GM19328 (cell line): ENCODE measurements at regions not wholly inside any gene's neighbourhood (a gene's known extent, or its start where the extent isn't known, plus 50 kb on each side); places are given as distances from the start of the nearest gene placed in this dataset.
"Not testable (repeated sequence)": the region's sequence is repeated elsewhere in the genome, so short reads cannot be mapped to it uniquely, and the experiment has no call there.

Experiments
- ATAC-seq: cut with Tn5 transposase; IDR thresholded peaks from one replicate; pipeline ENCODE4 v1.9.1; 2021; ENCODE audit warnings: mild to moderate bottlenecking, moderate library complexity; ENCODE audit not compliant: unreplicated experiment

DNA sequence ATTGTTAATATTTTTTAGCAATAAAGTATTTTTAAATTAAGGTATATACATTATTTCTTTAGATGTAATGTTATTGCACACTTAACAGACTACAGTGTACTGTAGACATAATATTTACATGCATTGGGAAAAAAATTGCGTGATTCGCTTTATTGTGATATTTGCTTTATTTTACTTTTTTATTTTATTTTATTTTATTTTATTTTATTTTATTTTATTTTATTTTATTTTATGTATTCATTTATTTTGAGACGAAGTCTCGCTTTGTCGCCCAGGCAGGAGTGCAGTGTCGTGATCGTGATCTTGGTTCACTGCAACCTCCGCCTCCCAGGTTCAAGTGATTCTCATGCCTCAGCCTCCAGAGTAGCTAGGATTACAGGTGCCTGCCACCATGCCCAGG is 1522.7 kb downstream of the AMY1C start:
- not testable (repeated sequence) for ATAC-seq

DNA sequence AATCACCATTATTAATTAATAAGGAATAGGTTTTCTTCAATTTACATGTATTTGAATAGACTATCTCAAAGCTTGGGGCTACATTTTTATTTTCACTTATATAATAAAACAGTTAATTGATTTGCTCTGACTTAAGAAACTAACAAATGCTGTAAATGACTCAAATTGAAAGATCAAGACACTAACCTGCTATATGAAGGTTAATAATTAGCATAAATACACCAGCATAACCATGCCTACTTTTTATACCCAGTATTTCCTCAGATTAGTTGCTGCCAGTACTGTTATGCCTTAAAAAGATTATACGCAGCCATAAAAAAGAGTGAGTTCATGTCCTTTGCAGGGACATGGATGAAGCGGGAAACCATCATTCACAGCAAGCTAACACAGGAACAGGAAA is 1545.1 kb downstream of the AMY1C start:
- no peak for ATAC-seq

DNA sequence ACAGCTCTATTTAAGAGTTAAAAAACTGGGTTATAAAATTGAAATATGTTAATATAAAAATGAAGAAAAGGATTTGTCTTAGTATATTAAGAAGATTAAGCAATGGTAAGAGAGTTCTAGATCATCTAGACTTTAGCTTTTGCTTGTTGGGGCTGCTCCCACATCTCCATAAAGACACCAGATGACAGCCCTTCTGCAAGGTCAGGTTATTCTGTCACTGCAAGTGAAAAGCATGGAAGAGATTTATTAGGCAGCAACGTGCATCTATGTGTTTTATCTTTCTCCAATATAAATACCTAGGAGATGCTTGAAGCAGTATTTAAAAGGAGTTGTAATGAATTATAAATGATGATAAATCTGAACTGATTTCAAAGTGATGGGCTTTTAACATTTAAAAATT is 1560.4 kb downstream of the AMY1C start:
- ATAC-seq: no peak

DNA sequence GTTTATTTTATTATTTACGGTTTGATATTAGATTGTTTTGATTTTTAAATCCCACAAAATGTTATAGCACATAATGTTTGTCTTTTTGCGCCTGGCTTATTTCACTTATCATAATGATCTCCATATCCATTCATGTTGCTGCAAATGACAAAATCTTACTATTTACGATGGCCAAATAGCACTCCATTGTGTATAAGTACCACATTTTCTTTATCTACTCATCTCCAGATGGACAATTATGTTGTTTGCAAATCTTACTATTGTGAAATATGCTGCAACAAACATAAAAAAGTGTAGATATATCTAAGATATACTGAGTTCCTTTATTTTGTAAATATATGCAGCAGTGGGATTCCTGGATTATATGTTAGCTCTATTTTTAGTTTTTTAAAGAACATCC is 1568.3 kb downstream of the AMY1C start:
- no peak for ATAC-seq

DNA sequence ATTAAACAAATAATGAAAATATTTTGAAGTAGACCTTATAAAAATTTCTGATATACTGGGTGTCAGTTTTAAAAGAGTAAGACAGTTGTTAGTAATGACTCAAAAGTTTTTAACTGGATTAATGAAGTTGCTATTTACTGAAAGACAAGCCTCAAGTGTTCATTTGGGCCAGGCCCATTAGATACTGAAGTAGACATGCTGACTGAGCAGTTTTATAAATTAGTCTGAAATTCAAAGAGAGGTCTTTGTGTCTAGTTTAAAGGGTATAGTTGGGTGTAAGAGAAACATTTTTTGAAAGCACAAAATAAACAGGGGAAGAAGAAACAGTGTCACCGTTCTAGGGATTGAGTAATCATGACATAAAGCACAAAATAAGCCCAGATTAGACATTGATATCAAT is 1577.2 kb downstream of the AMY1C start:
- ATAC-seq: no peak

DNA sequence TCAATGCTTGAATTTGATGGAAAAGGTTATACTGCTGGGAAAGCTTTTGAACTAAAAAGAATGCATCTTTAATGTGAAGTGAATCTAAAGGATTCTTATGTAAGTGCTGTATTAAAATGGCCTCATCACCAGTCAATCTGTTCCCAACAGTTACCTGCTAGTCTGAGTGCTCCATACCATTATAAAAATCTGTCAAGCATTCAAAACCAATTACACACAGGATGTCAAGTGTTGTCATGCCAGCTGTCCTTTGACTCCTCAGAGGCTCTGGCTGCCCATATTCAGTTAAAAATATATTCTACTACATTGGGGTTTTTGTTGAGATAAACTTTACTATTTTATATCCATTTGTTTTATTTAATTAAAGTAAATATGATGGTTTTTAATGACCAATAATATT is 1587.7 kb downstream of the AMY1C start:
- ATAC-seq: no peak

DNA sequence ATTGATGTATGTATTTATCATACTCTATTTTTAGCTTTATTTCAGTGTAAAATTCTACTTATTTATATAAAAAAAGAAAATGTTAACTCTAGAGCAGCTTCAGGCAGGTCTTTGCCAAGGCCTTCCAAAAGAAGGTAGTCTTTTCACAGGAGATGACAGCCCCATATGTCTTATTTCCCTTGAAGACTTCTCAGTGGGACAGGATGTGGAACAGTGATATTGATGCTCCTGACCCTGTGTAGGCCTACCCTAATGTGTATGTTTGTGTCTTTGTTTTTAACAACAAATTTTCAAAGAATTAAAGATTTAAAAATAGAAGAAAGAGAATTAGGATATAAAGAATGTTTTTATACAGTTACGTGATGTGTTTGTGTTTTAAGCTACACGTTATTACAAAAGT is 1593.6 kb downstream of the AMY1C start:
- no peak for ATAC-seq

DNA sequence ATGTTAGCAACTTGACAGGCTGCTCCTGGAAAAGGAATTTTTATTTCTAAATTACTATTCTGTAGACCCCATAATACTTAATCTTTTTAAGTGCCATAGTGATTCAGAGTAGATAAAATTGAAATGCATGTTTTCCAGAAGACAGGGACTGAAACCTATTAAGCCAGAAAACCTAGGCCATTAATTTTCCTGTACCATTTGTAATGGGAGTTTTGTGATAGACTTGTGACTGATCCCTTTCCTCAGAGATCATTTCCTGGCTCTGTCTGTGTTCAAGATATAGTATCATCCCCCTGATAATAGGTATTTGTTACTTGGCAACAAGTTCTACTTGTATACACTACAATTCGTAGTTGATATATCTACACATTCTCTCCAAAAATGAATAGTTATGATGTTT is 1609.8 kb downstream of the AMY1C start:
- ATAC-seq: no peak

DNA sequence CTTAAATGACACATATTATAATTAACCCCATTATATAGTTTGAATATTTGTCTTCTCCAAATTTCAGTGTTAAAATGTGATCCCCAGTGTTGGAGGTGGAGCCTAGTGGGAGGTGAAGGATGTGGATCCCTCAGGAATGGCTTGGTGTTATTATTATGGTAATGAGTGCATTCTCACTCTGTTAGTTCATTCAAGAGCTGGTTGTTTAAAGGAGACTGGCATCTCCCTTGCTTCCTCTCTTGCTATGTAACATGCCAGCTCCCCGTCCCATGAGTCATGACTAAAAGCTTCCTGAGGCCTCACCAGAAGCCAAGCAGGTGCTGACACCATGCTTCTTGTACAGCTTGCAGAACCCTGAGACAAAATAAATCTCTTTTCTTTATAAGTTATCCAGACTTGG is 1612.7 kb downstream of the AMY1C start:
- ATAC-seq: no peak

DNA sequence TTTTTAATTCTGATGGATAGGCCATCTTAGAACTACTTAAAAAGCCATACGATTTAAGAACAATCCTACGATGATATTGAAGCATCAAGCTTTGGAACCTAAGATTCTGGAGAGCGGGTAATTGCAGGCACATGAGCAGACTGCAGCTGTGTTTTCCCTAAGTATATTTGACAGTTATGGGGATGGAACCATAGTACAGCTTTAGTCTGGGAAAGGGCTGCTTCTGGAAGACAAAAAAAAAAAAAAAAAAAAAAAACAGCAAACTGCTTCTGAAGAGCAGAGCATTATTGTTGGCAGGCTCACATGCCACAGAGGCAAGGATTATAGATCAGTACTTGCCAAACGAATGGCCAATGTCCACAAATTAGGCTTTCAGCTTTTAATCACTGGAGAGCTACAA is 1618.7 kb downstream of the AMY1C start:
- ATAC-seq: no peak

DNA sequence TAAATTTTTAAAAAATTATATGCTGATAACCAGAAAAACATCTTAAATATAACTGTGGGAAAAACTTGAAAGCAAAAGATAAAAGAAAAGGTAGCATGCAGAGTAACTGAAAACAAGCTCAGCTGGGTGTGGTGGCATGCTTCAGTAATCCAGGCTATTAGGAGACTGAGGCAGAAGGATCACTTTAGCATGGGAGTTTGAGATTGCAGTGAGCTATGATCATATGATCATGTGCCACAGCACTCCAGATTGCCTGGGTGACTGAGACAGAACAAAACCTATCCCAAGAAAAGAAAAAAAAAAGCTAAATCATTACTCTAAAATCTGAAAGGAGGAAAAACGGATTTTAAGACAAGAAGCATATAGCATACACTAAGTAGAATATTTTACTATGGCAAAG is 1624.0 kb downstream of the AMY1C start:
- no peak for ATAC-seq

DNA sequence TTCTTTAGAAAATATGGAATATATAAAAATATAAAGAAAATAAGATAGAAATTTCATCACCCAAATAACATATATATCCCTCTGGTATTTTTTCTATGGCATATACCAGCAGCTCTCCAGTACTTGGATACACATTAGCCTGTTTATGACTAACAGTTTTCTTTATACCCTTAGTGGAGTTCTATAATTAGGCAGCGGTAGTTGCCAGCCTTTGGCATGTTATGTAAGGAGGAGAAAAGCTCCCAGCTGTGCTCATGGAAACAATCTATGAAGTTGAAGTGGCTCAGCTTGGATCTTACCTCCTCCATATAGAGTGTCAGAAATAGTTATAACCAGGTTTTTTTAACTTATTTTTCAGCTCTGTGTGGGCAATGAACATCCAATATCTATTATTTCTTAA is 1636.8 kb downstream of the AMY1C start:
- no peak for ATAC-seq

DNA sequence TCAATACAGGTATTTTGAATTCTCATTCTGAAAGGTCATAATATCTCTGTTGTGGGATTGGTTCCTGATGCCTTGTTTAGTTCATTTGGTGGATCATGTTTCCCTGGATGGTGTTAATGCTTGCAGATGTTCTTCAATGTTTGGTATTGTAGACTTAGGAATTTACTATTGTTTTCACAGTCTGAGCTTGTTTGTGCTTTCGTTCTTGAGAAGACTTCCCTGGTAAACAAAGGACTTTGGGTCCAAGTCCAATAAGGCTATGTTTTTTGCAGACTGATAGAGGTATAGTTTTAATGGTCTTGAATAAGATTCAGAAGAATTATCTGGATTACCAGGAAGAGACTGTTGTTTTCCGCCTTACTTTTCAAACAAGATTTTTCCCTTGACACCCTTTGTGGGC is 1646.3 kb downstream of the AMY1C start:
- ATAC-seq: no peak

DNA sequence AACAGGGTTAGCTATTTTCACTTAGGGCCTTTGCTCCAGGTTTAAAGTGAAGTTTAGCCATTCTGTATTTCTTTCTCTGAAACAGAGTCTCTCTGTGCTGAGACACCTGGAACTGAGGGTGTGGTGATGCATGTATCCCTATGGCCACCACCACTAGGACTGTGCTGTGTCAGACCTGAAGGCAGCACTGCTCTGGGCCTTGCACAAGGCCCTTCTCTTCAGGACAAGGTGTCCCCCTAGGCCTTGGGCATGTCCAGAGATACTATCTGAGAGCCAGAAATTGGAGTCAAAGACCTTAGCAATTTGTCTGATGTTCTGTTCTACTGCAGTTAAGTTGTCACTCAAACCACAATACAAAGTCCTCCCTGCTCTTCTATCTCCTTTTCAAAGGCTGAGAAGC is 1649.2 kb downstream of the AMY1C start:
- no peak for ATAC-seq

DNA sequence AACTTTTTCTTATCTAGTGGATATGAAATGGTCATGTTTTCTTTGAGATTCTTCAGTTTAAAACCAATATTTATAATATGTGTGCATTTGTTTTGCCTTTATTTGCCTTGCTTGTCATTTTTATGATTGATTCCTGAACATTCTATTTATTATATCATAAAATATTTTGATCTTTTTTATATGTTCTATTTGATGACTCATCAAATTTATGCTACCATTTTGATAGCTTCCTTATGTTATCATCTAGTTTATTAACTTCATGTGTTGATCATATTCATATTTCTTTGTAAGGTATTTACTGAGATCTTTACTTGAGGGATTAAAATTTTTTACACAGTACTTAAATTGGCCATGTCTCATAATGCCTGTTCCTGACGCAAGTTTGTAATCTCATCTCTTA is 1650.0 kb downstream of the AMY1C start:
- ATAC-seq: no peak

DNA sequence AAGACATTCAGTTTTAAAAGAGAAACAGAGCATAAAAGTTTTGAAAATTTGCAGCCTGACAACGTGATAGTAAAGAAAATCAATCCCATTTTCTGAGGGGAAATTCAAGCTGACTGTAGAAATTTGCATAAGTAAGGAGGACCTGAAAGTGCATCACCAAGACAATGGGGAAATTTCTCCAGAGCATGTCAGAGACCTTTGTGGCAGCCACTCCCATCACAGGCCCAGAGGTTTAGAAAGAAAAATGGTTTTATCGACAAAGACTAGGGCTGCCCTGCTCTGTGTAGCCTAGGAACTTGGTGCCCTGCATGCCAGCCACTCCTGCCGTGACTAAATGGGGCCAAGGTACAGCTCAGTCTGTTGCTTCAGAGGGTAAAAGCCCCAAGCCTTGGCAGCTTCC is 1640.2 kb upstream of the PRMT6 start:
- no peak for ATAC-seq

DNA sequence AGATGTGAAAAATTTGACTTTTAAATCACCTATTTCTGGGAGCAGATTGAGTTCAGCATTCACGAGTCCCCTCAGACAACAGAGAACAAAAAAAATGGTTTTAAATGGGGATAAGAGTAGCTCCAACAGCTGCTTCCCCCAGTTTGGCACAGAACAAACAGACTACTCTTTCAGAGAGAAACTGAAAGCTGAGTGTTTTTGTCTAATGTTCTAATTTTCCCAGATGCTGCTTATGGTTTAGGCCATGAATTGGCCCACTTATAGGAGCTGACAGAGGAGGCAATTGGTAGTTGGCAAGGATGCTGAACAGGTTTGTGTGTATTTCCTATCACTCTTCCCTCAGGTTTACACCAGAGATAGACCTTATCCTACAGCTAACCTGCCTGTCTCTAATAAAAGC is 1637.4 kb upstream of the PRMT6 start:
- no peak for ATAC-seq

DNA sequence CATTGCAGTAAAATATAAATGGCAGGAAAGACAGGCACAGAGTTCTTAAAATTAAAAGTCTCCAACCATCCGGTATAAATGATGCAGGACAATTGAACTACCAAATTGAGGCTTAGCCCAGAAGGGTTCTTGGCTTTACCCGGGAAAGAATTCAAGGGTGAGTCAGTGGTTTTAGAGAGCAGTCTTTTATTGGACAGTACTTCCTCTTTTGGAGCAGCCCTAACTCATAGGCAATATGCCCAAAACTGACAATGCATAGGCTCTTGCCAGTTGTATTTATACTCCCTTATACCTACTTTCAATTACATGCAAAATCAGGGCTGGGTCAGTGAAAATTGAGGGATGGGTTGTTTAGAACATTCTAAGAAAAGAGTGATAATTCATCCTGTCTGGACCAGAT is 1628.9 kb upstream of the PRMT6 start:
- ATAC-seq: no peak

DNA sequence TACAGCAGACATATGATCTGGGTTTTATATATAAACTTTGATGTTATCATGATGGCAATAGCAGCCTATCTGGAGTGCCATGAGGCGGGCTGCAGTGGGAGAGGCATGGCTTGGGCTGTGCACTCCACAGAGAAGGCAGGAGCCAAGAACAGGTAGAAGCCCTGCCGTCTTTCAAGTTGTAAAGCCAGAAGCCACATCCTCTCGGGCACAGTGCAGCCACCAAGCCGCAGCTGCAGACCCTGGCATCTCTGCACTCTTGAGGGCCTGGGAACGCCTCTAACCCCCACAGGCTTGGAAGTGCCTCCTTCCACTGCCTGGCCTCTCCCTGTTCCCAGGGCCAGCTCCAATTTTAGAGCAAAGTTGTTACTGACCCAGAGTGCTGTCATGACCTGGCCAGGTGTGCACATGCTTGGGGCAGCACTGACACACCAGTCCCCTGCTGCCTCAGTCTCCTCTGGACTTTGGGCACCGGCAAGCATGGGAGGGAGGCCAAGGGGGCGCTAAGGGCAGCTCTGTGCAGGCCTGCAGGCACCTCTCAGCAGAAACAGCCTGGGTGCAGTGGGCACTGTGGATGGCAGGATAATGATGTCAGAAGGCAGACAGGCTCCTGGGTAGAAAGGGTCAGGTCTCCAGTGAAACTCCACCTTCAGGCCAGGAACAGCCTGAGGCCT is 1619.8 kb upstream of the PRMT6 start:
- no peak for ATAC-seq

DNA sequence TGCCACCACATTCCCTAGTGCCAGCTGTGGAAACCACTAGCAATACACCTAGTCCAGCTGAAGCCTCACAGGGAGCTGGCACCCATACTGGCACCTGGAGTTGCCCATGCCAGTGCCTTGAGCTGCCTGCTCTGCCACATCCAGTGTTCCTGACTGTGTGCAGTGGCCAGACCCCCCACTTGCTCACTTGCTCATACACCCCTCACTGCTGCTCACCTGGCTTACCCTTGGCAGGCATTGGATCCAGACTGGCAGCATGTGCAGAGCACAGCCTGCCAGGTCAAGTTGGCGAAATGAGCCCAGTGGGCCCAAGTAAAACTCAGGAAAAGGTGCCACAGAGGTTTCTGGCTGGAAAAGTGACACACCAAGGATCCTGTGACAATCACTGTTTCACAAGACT is 1618.6 kb upstream of the PRMT6 start:
- ATAC-seq: no peak

DNA sequence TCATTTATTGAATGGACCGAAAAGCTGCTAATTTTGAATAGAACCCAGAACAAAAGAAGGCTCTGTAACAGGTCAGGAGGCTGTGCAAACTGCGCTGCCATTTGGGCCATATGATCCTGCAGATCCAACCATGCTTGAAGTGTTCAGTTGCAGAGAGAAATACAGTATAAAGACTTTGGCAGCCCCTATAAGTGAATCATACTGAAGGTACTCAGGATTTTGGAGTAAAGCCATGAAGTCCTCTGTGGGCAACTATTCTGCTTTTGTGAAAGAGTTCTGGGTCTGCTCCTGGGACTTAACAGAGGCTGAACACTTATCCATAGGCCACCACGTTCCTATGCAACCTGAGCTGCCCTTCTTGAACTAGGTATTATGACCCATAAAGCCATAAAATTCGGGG is 1613.6 kb upstream of the PRMT6 start:
- no peak for ATAC-seq

DNA sequence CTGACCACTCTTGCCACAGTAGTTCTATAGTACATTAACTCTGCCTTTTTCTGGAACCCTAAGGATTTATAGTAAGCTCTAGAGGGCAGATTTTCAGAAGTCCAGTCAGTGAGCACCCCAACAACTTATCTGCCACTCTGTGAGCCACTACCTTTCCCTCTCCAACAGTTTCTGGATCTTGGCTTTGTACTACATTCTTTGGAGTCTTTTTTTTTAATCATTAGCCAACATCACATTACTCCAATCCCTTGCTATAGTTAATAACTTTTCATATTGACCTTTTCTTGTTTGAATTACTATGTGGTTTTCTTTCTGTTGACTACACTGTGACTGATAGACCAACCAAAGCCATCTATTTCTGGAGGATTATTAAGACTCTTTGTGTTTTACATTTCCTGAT is 1596.7 kb upstream of the PRMT6 start:
- no peak for ATAC-seq

DNA sequence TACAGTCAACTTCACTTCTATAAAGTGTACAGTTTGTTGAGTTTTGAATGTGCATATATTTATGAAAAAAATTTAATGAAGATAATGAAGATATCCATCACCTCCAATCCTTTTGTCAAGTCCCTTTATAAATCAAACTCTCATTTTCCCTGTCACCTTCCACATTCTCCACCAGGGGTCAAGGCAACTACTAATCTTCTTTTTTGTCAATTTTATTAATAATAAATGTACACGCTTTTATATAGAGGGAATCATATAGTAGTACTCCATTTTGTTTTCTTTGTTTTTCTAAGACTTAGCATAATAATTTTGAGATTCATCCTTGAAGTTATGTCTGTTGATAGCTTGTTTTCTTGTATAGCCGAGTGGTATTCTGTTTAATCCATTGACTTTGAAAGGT is 1594.2 kb upstream of the PRMT6 start:
- ATAC-seq: no peak

DNA sequence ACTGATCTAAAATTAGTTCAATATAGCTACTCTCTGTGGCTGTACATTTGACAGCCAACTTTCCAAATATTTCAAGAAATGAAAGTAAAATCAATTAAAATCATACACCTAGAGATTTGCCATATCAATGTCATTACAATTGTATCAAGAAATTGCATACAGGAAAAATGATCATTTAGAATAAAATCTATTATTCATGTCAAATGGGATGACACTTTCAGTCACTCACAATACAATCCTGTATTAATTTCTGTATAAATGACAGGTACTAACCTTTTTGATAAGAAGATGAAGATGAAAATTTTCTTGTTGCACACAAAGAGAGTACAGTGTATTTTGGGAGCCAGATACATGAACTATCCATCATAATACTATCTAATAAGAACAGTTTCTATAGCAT is 1588.9 kb upstream of the PRMT6 start:
- ATAC-seq: no peak
